ENCODE measurements at regions not wholly inside any gene's neighbourhood (a gene's known extent, or its start where the extent isn't known, plus 50 kb on each side); places are given as distances from the start of the nearest gene placed in this dataset.

DNA sequence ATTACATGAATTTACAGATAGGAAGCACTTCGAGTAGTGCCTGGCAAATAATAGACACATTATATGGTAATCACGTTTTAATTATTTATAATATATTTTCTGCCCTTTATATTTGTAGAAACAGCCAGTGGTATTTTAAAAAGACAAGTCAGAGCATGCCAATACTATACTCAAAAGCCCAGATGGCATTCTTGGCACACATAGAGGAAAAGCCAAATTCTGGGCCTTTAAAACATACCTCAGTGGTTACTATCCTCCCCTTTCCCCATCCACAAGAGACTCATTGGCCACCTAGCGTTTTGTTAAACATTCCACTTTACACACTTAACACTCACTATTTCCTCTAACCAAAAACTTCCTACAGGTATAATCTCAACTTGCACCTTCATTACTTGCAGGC lies 63.3 kb upstream of the ZNF804A start:
- Histone ChIP-seq H4K20me1 (replicated peaks; ENCODE audit: control insufficient read depth, extremely low read depth, insufficient read depth, low read length) (no peaks in the 10 kb centered on the region), H3K79me2 (ENCODE audit: control insufficient read depth, insufficient read depth, low read length) (no peaks in the 10 kb centered on the region), H3K9me3 (replicated peaks; ENCODE audit: control insufficient read depth, insufficient read depth, low read length) (no peaks in the 10 kb centered on the region), H3K9me1 (replicated peaks; ENCODE audit: control insufficient read depth, extremely low read depth, insufficient read depth, low read length) (no peaks in the 10 kb centered on the region), H3K4me1 (ENCODE audit: control insufficient read depth, extremely low read depth, insufficient read depth, low read length) (no peaks in the 10 kb centered on the region), H3K27ac (ENCODE audit: insufficient read depth, low read depth, low read length) (no peak overlapping the region), H3K36me3 (ENCODE audit: control insufficient read depth in 2 of 2, extremely low read depth in 1 of 2, insufficient read depth in 2 of 2, low read length in 2 of 2) (no peaks in the 10 kb centered on the region), H3K9ac (replicated peaks; ENCODE audit: extremely low read depth, insufficient read depth, low read length) (no peak overlapping the region), H3K4me3 (replicated peaks in 1 of 3; ENCODE audit: insufficient read depth in 1 of 3, low read depth in 1 of 3, low read length in 3 of 3) (no peak overlapping the region), H3K27me3 (ENCODE audit: control insufficient read depth in 2 of 2, insufficient read depth in 2 of 2, low read length in 2 of 2) (no peaks in the 10 kb centered on the region), H3K4me2 (ENCODE audit: insufficient read depth, low read length) (no peak overlapping the region), H2AFZ (ENCODE audit: low read depth, low read length) (no peak overlapping the region)
- FAIRE-seq (no peak), DNase-seq (ENCODE audit: low read depth, low spot score) (no peak)
- BruUV-seq (replicated peaks), result no TSS peak
- intact Hi-C loops (cut with micrococcal nuclease) (no loop called here), dilution Hi-C loops (cut with MboI; ENCODE audit: extremely low pct_ligation_motif_present, low sequenced_read_pairs) (no loop called here)
- CTCF ChIA-PET, result no interaction called here
- TF ChIP-seq FOS (IDR thresholded peaks at IDR 0.05; ENCODE audit: borderline replicate concordance, insufficient read depth, low read length), result no peak
- no peak for TF ChIP-seq GATA2 (IDR thresholded peaks at IDR 0.05; ENCODE audit: insufficient read depth, insufficient read length, low read depth, low read length)
- TF ChIP-seq POLR2AphosphoS5 (IDR thresholded peaks at IDR 0.05; ENCODE audit: insufficient read depth, low read depth, low read length), result no peak
- POLR2A ChIA-PET, result no interaction called here

GRCh38 chr2:184540246-184540789 lies 58.0 kb upstream of the ZNF804A start:
- Histone ChIP-seq H3K4me1 (ENCODE audit: control insufficient read depth, extremely low read depth, insufficient read depth, low read length) (no peaks in the 10 kb centered on the region), H4K20me1 (replicated peaks; ENCODE audit: control insufficient read depth, extremely low read depth, insufficient read depth, low read length) (no peaks in the 10 kb centered on the region), H3K9me1 (replicated peaks; ENCODE audit: control insufficient read depth, extremely low read depth, insufficient read depth, low read length) (no peaks in the 10 kb centered on the region), H3K9me3 (replicated peaks; ENCODE audit: control insufficient read depth, insufficient read depth, low read length) (no peaks in the 10 kb centered on the region), H2AFZ (ENCODE audit: low read depth, low read length) (no peak overlapping the region), H3K36me3 (ENCODE audit: control insufficient read depth in 2 of 2, extremely low read depth in 1 of 2, insufficient read depth in 2 of 2, low read length in 2 of 2) (no peaks in the 10 kb centered on the region), H3K4me2 (ENCODE audit: insufficient read depth, low read length) (no peak overlapping the region), H3K79me2 (ENCODE audit: control insufficient read depth, insufficient read depth, low read length) (no peaks in the 10 kb centered on the region), H3K4me3 (replicated peaks in 1 of 3; ENCODE audit: insufficient read depth in 1 of 3, low read depth in 1 of 3, low read length in 3 of 3) (no peak overlapping the region), H3K9ac (replicated peaks; ENCODE audit: extremely low read depth, insufficient read depth, low read length) (no peak overlapping the region), H3K27me3 (ENCODE audit: control insufficient read depth in 2 of 2, insufficient read depth in 2 of 2, low read length in 2 of 2) (no peaks in the 10 kb centered on the region), H3K27ac (ENCODE audit: insufficient read depth, low read depth, low read length) (no peak overlapping the region)
- ChIA-PET POLR2A (no interaction called here), CTCF (no interaction called here)
- dilution Hi-C loops (cut with MboI; ENCODE audit: extremely low pct_ligation_motif_present, low sequenced_read_pairs), result no loop called here
- TF ChIP-seq POLR2A (IDR thresholded peaks at IDR 0.05; ENCODE audit: low read depth, low read length) (no peak), EZH2 (IDR thresholded peaks at IDR 0.05; ENCODE audit: borderline replicate concordance, low read depth, low read length, severe bottlenecking) (no peak), MYC (IDR thresholded peaks at IDR 0.05; ENCODE audit: low read depth, low read length) (no peak), GATA2 (IDR thresholded peaks at IDR 0.05; ENCODE audit: insufficient read depth, insufficient read length, low read depth, low read length) (no peak), JUN (IDR thresholded peaks at IDR 0.05; ENCODE audit: borderline replicate concordance, insufficient read depth, insufficient read length, low read depth) (no peak), FOS (IDR thresholded peaks at IDR 0.05; ENCODE audit: borderline replicate concordance, insufficient read depth, low read length) (no peak), POLR2AphosphoS5 (IDR thresholded peaks at IDR 0.05; ENCODE audit: insufficient read depth, low read depth, low read length) (no peak)
- TF ChIP-seq, protein P1, sequence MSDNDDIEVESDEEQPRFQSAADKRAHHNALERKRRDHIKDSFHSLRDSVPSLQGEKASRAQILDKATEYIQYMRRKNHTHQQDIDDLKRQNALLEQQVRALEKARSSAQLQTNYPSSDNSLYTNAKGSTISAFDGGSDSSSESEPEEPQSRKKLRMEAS (IDR thresholded peaks at IDR 0.05; ENCODE audit: insufficient read depth, insufficient read length), result no peak
- TF ChIP-seq, protein P2, sequence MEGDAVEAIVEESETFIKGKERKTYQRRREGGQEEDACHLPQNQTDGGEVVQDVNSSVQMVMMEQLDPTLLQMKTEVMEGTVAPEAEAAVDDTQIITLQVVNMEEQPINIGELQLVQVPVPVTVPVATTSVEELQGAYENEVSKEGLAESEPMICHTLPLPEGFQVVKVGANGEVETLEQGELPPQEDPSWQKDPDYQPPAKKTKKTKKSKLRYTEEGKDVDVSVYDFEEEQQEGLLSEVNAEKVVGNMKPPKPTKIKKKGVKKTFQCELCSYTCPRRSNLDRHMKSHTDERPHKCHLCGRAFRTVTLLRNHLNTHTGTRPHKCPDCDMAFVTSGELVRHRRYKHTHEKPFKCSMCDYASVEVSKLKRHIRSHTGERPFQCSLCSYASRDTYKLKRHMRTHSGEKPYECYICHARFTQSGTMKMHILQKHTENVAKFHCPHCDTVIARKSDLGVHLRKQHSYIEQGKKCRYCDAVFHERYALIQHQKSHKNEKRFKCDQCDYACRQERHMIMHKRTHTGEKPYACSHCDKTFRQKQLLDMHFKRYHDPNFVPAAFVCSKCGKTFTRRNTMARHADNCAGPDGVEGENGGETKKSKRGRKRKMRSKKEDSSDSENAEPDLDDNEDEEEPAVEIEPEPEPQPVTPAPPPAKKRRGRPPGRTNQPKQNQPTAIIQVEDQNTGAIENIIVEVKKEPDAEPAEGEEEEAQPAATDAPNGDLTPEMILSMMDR (IDR thresholded peaks at IDR 0.05; ENCODE audit: extremely low read depth in 1 of 2, insufficient read depth in 1 of 2, low read depth in 1 of 2, low read length in 2 of 2), result no peak
- BruUV-seq (replicated peaks), result no TSS peak
- FAIRE-seq (no peak), DNase-seq (ENCODE audit: low read depth, low spot score) (no peak)
- intact Hi-C loops (cut with micrococcal nuclease), result no loop called here

All from endothelial cell of umbilical vein (primary cell).